GM12874 (cell line): ENCODE measurements at regions not wholly inside any gene's neighbourhood (a gene's known extent, or its start where the extent isn't known, plus 50 kb on each side); places are given as distances from the start of the nearest gene placed in this dataset.

Experiments
- CTCF ChIP-seq: IDR thresholded peaks from 2 replicates; pipeline ENCODE4 v1.5.1; 2011; ENCODE audit warnings: low read depth, mild to moderate bottlenecking, control low read depth, low read length, moderate library complexity; ENCODE audit not compliant: insufficient read depth

- TF ChIP-seq CTCF = no peak
Observed at GRCh38 chr6:126792340-126793085, 326.0 kb upstream of the RSPO3 start.

GRCh38 chr6:126795161-126795560 lies 323.3 kb upstream of the RSPO3 start:
- no peak for TF ChIP-seq CTCF

- no peak for TF ChIP-seq CTCF
Observed at GRCh38 chr6:126797981-126798380, 320.5 kb upstream of the RSPO3 start.

- TF ChIP-seq CTCF = no peak
Observed at GRCh38 chr6:126803769-126804168, 314.7 kb upstream of the RSPO3 start.

- TF ChIP-seq CTCF = peak; percentile 52
Observed at GRCh38 chr6:126804332-126805064, 314.0 kb upstream of the RSPO3 start.

GRCh38 chr6:126805861-126806260 lies 312.6 kb upstream of the RSPO3 start:
- TF ChIP-seq CTCF = no peak

GRCh38 chr6:126807876-126808275 lies 310.6 kb upstream of the RSPO3 start:
- TF ChIP-seq CTCF = no peak
